ENCODE measurements at regions not wholly inside any gene's neighbourhood (a gene's known extent, or its start where the extent isn't known, plus 50 kb on each side); places are given as distances from the start of the nearest gene placed in this dataset.

GRCh38 chr3:72408983-72409779, 439.1 kb downstream of the SHQ1 start:
- H3K27me3 Mint-ChIP-seq (ENCODE audit: low read depth), result no peaks in the 10 kb centered on the region
- no peak overlapping the region for H3K27ac Mint-ChIP-seq
- peaks cover 49% of the 10 kb centered on the region for H3K4me1 Mint-ChIP-seq (ENCODE audit: low read depth)
- H3K4me3 Mint-ChIP-seq, result no peak overlapping the region
- H3K36me3 Mint-ChIP-seq (ENCODE audit: low read depth), result peaks cover 4% of the 10 kb centered on the region
- H3K9me3 Mint-ChIP-seq, result no peaks in the 10 kb centered on the region

- no peaks in the 10 kb centered on the region for H3K36me3 Mint-ChIP-seq (ENCODE audit: low read depth)
- no peaks in the 10 kb centered on the region for H3K9me3 Mint-ChIP-seq
- H3K27me3 Mint-ChIP-seq (ENCODE audit: low read depth), result no peaks in the 10 kb centered on the region
- H3K4me3 Mint-ChIP-seq, result no peak overlapping the region
- H3K27ac Mint-ChIP-seq, result no peak overlapping the region
- peaks cover 45% of the 10 kb centered on the region for H3K4me1 Mint-ChIP-seq (ENCODE audit: low read depth)
These were observed 440.5 kb downstream of the SHQ1 start for GRCh38 chr3:72407766-72408165.

GRCh38 chr3:72405943-72406566, 442.2 kb downstream of the SHQ1 start:
- Mint-ChIP-seq H3K36me3 (ENCODE audit: low read depth) (no peaks in the 10 kb centered on the region), H3K27ac (no peak overlapping the region), H3K27me3 (ENCODE audit: low read depth) (no peaks in the 10 kb centered on the region), H3K9me3 (no peaks in the 10 kb centered on the region), H3K4me1 (ENCODE audit: low read depth) (peaks cover 33% of the 10 kb centered on the region), H3K4me3 (no peak overlapping the region)

GRCh38 chr3:72401005-72401545, 447.2 kb downstream of the SHQ1 start:
- no peak overlapping the region for H3K4me3 Mint-ChIP-seq
- no peaks in the 10 kb centered on the region for H3K9me3 Mint-ChIP-seq
- H3K4me1 Mint-ChIP-seq (ENCODE audit: low read depth), result peaks cover 18% of the 10 kb centered on the region
- no peaks in the 10 kb centered on the region for H3K27me3 Mint-ChIP-seq (ENCODE audit: low read depth)
- no peak overlapping the region for H3K27ac Mint-ChIP-seq
- H3K36me3 Mint-ChIP-seq (ENCODE audit: low read depth), result no peaks in the 10 kb centered on the region

GRCh38 chr3:72398781-72399180, 449.5 kb downstream of the SHQ1 start:
- H3K4me1 Mint-ChIP-seq (ENCODE audit: low read depth), result peaks cover 11% of the 10 kb centered on the region
- H3K36me3 Mint-ChIP-seq (ENCODE audit: low read depth), result no peaks in the 10 kb centered on the region
- H3K27ac Mint-ChIP-seq, result no peak overlapping the region
- no peaks in the 10 kb centered on the region for H3K9me3 Mint-ChIP-seq
- H3K27me3 Mint-ChIP-seq (ENCODE audit: low read depth), result no peaks in the 10 kb centered on the region
- H3K4me3 Mint-ChIP-seq, result no peak overlapping the region

GRCh38 chr3:72397586-72397985, 450.7 kb downstream of the SHQ1 start:
- no peak overlapping the region for H3K27ac Mint-ChIP-seq
- no peak overlapping the region for H3K4me3 Mint-ChIP-seq

GRCh38 chr3:72396899-72397298, 451.3 kb downstream of the SHQ1 start:
- Mint-ChIP-seq H3K4me1 (ENCODE audit: low read depth) (peaks cover 15% of the 10 kb centered on the region), H3K36me3 (ENCODE audit: low read depth) (peaks cover 2% of the 10 kb centered on the region), H3K27ac (no peak overlapping the region), H3K4me3 (no peak overlapping the region), H3K27me3 (ENCODE audit: low read depth) (no peaks in the 10 kb centered on the region), H3K9me3 (no peaks in the 10 kb centered on the region)

More at GRCh38 chr3:72397586-72397985, 450.7 kb downstream of the SHQ1 start:
- Mint-ChIP-seq H3K36me3 (ENCODE audit: low read depth) (peaks cover 2% of the 10 kb centered on the region), H3K27me3 (ENCODE audit: low read depth) (no peaks in the 10 kb centered on the region), H3K9me3 (no peaks in the 10 kb centered on the region), H3K4me1 (ENCODE audit: low read depth) (peaks cover 15% of the 10 kb centered on the region)

- Mint-ChIP-seq H3K27ac (no peak overlapping the region), H3K27me3 (ENCODE audit: low read depth) (no peaks in the 10 kb centered on the region), H3K4me1 (ENCODE audit: low read depth) (peaks cover 15% of the 10 kb centered on the region), H3K9me3 (no peaks in the 10 kb centered on the region), H3K4me3 (no peak overlapping the region), H3K36me3 (ENCODE audit: low read depth) (peaks cover 2% of the 10 kb centered on the region)
These were observed 452.4 kb downstream of the SHQ1 start for GRCh38 chr3:72395776-72396311.

GRCh38 chr3:72393455-72393854, 454.8 kb downstream of the SHQ1 start:
- Mint-ChIP-seq H3K27ac (no peak overlapping the region), H3K9me3 (no peaks in the 10 kb centered on the region), H3K36me3 (ENCODE audit: low read depth) (peaks cover 2% of the 10 kb centered on the region), H3K4me1 (ENCODE audit: low read depth) (peaks cover 20% of the 10 kb centered on the region), H3K27me3 (ENCODE audit: low read depth) (no peaks in the 10 kb centered on the region), H3K4me3 (no peak overlapping the region)

GRCh38 chr3:72391659-72392058, 456.6 kb downstream of the SHQ1 start:
- peaks cover 27% of the 10 kb centered on the region for H3K4me1 Mint-ChIP-seq (ENCODE audit: low read depth)
- no peaks in the 10 kb centered on the region for H3K9me3 Mint-ChIP-seq
- H3K27ac Mint-ChIP-seq, result no peak overlapping the region
- H3K27me3 Mint-ChIP-seq (ENCODE audit: low read depth), result no peaks in the 10 kb centered on the region
- peaks cover 2% of the 10 kb centered on the region for H3K36me3 Mint-ChIP-seq (ENCODE audit: low read depth)
- no peak overlapping the region for H3K4me3 Mint-ChIP-seq

GRCh38 chr3:72390841-72391240, 457.4 kb downstream of the SHQ1 start:
- Mint-ChIP-seq H3K4me3 (no peak overlapping the region), H3K27ac (no peak overlapping the region), H3K4me1 (ENCODE audit: low read depth) (peaks cover 26% of the 10 kb centered on the region), H3K9me3 (no peaks in the 10 kb centered on the region), H3K27me3 (ENCODE audit: low read depth) (no peaks in the 10 kb centered on the region), H3K36me3 (ENCODE audit: low read depth) (peaks cover 4% of the 10 kb centered on the region)

- Mint-ChIP-seq H3K36me3 (ENCODE audit: low read depth) (peaks cover 3% of the 10 kb centered on the region), H3K27me3 (ENCODE audit: low read depth) (no peaks in the 10 kb centered on the region), H3K4me1 (ENCODE audit: low read depth) (peaks cover 38% of the 10 kb centered on the region), H3K27ac (no peak overlapping the region), H3K9me3 (no peaks in the 10 kb centered on the region), H3K4me3 (no peak overlapping the region)
These were observed 459.6 kb downstream of the SHQ1 start for GRCh38 chr3:72388644-72389043.

GRCh38 chr3:72388117-72388516, 460.1 kb downstream of the SHQ1 start:
- Mint-ChIP-seq H3K27me3 (ENCODE audit: low read depth) (no peaks in the 10 kb centered on the region), H3K9me3 (no peaks in the 10 kb centered on the region), H3K4me3 (no peak overlapping the region), H3K36me3 (ENCODE audit: low read depth) (peaks cover 2% of the 10 kb centered on the region), H3K27ac (no peak overlapping the region), H3K4me1 (ENCODE audit: low read depth) (peaks cover 36% of the 10 kb centered on the region)

- Mint-ChIP-seq H3K27me3 (ENCODE audit: low read depth) (no peaks in the 10 kb centered on the region), H3K9me3 (no peaks in the 10 kb centered on the region), H3K27ac (no peak overlapping the region), H3K4me3 (no peak overlapping the region), H3K4me1 (ENCODE audit: low read depth) (peaks cover 51% of the 10 kb centered on the region), H3K36me3 (ENCODE audit: low read depth) (peaks cover 4% of the 10 kb centered on the region)
These were observed 461.8 kb downstream of the SHQ1 start for GRCh38 chr3:72386327-72387000.
